Thyroid gland (tissue), 4 donors: ENCODE measurements at regions not wholly inside any gene's neighbourhood (a gene's known extent, or its start where the extent isn't known, plus 50 kb on each side); places are given as distances from the start of the nearest gene placed in this dataset.

Experiments
- DNase-seq, 2 donors: peaks; one replicate each; pipeline ENCODE4 v3.0.0-alpha.2; 2019
- H3K27ac ChIP-seq, 3 donors: fragments of 200-600 bp; sonication (generic); 1 replicate in 2 of 3; 2 replicates in 1 of 3; pipeline ENCODE4 v1.5.1; 2016 to 2019; ENCODE audit warnings: mild to moderate bottlenecking in 1 of 3, moderate library complexity in 1 of 3
- H3K27me3 ChIP-seq: fragments of 200-600 bp; sonication (generic); one replicate; pipeline ENCODE4 v1.5.1; 2019
- H3K36me3 ChIP-seq, 2 donors: fragments of 200-600 bp; sonication (generic); one replicate each; pipeline ENCODE4 v1.5.1; 2016 to 2019
- H3K4me1 ChIP-seq, 2 donors: fragments of 200-600 bp; sonication (generic); one replicate each; pipeline ENCODE4 v1.5.1; 2017 to 2019
- H3K4me3 ChIP-seq, 3 donors: fragments of 200-600 bp; sonication (generic); replicated peaks in 1 of 3; 1 replicate in 2 of 3; 2 replicates in 1 of 3; pipeline ENCODE4 v1.5.1; 2016; ENCODE audit warnings: mild to moderate bottlenecking in 1 of 3
- H3K9me3 ChIP-seq: fragments of 200-600 bp; sonication (generic); one replicate; pipeline ENCODE4 v1.5.1; 2017
- POLR2A ChIP-seq, 2 donors: fragments of 450-650 bp; IDR thresholded peaks; one replicate each; pipeline ENCODE4 v1.6.1; 2017; ENCODE audit warnings: antibody characterized with exemption in 2 of 2, mild to moderate bottlenecking in 2 of 2, moderate library complexity in 1 of 2
- WGBS, 2 donors: methylation state at CpG; one replicate each; pipeline ENCODE4 v1.1.5; 2017; 5-methylcytosine and 5-hydroxymethylcytosine counted together
- intact Hi-C: fragments of 100-400 bp; cut with DNase I; formaldehyde crosslinking; loops from one replicate; pipeline ENCODE4 v1.15.1; 2023
- TF ChIP-seq, protein P1 (sequence below), 6 experiments: fragments of 200-600 bp in 3 of 6; fragments of 450-650 bp in 3 of 6; sonication (generic) in 3 of 6; IDR thresholded peaks; one replicate each; pipeline ENCODE4 v1.5.1; 2016 to 2019; ENCODE audit warnings: antibody characterized with exemption in 6 of 6, mild to moderate bottlenecking in 2 of 6, inconsistent platforms in 1 of 6, moderate library complexity in 1 of 6

DNA sequence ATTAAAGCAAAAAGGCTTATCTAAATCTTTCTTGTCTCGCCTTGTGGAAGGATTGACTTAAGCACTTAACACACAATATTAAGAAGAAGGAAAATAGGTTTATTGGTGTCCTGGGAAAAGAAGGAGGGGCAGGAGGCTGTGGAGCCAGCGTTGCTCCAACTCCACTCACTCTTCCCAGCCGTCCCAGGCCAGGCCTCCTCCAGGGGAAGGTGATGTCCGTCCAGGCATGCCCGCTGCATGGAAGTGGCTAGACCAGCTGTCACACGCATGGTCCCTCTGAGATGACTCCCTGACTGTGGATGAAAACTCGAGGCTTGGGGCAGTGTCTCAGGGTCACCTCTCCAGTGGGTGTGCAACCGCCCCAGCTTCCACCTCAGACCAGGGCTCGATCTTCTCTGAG is 281.1 kb downstream of the GALR1 start:
- intact Hi-C loops, result no loop called here
- WGBS, 2 donors, result 60 to 64% methylated on average over 9 of the region's 9 CpGs
- Histone ChIP-seq H3K36me3 (no peaks in the 10 kb centered on the region), H3K4me1 (no peaks in the 10 kb centered on the region), H3K4me3 (no peak overlapping the region), H3K27me3 (no peaks in the 10 kb centered on the region), H3K9me3 (no peaks in the 10 kb centered on the region), H3K27ac (no peak overlapping the region)
- TF ChIP-seq, protein P1, sequence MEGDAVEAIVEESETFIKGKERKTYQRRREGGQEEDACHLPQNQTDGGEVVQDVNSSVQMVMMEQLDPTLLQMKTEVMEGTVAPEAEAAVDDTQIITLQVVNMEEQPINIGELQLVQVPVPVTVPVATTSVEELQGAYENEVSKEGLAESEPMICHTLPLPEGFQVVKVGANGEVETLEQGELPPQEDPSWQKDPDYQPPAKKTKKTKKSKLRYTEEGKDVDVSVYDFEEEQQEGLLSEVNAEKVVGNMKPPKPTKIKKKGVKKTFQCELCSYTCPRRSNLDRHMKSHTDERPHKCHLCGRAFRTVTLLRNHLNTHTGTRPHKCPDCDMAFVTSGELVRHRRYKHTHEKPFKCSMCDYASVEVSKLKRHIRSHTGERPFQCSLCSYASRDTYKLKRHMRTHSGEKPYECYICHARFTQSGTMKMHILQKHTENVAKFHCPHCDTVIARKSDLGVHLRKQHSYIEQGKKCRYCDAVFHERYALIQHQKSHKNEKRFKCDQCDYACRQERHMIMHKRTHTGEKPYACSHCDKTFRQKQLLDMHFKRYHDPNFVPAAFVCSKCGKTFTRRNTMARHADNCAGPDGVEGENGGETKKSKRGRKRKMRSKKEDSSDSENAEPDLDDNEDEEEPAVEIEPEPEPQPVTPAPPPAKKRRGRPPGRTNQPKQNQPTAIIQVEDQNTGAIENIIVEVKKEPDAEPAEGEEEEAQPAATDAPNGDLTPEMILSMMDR (IDR thresholded peaks at IDR 0.05), result no peak
- TF ChIP-seq POLR2A (IDR thresholded peaks at IDR 0.05), result no peak
- no peak for DNase-seq

DNA sequence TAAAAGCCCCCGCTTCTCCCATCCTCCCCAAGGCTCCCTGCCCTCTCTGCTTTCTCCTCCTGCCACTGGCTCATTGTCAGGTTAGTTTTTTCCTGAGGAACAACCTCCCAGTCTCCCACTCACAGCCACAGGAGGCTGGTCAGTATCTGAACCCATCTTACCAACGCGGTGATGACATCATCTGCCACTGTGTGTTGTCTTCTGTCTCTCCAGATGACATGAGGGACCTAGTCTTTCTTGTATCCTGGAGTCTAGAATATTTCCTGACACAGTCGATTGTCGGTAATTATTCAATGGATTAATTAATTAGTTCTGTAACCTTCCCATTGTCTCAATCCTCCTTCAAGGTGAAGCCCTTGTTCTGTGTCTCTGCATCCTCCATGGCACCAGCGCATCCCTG is 290.2 kb downstream of the GALR1 start:
- Histone ChIP-seq H3K9me3 (no peaks in the 10 kb centered on the region), H3K4me3 (no peak overlapping the region), H3K36me3 (no peaks in the 10 kb centered on the region), H3K4me1 (no peaks in the 10 kb centered on the region), H3K27me3 (no peaks in the 10 kb centered on the region), H3K27ac (no peak overlapping the region)
- intact Hi-C loops, result no loop called here
- 91 to 92% methylated on average over 6 of the region's 6 CpGs for WGBS, 2 donors
- TF ChIP-seq POLR2A (IDR thresholded peaks at IDR 0.05), result no peak
- TF ChIP-seq, protein P1 (IDR thresholded peaks at IDR 0.05), result no peak
- DNase-seq, result no peak

DNA sequence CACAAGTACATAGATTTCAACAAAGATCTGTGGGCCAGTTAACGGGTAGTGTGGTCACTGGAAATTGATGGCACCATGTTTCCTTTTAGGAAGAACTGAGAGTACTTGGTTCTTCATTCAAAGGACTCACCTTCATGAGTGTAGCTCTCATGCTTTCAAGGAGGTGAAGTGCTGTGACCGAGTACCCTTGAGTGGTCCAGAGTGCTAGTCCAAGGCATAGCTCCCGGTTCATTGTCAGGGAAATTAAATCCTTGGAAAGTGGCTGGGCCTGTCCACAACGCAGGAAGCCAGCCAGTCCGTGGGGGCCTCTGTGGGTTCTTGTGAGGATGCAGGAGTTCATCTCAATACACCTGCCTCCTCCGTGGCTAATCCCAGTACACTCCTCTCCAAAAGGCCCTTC is 295.1 kb downstream of the GALR1 start:
- H3K4me1 ChIP-seq, result no peaks in the 10 kb centered on the region
- TF ChIP-seq, protein P1 (IDR thresholded peaks at IDR 0.05), result no peak
- no peak for TF ChIP-seq POLR2A (IDR thresholded peaks at IDR 0.05)
- intact Hi-C loops, result no loop called here

DNA sequence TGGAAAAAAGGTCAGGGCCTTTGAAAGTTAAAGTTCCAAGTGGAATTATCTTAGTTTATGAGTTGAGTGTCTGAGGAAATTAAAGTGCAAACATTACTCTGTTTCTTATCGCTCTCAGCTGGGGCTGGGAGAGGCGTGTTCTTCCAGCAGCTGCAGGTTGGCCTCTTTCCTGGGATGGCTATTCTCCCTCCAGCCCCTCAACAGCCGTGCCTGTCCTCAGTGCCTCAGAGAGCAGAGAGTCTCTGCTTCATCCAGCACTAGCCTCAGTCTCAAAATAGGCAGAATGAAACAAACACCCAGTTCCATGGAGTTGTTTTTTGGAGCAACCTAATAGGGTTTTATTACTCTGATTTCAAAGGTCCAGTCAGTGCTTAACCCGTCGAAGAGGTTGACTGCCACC is 298.1 kb downstream of the GALR1 start:
- no peaks in the 10 kb centered on the region for H3K36me3 ChIP-seq
- H3K4me3 ChIP-seq, result no peak overlapping the region
- H3K27me3 ChIP-seq, result no peaks in the 10 kb centered on the region
- no peak overlapping the region for H3K27ac ChIP-seq
- H3K4me1 ChIP-seq, result no peaks in the 10 kb centered on the region
- 54 to 61% methylated on average over 5 of the region's 5 CpGs for WGBS, 2 donors
- no peak for DNase-seq
- no peak for TF ChIP-seq POLR2A (IDR thresholded peaks at IDR 0.05)
- TF ChIP-seq, protein P1 (IDR thresholded peaks at IDR 0.05), result no peak
- intact Hi-C loops, result no loop called here
- no peaks in the 10 kb centered on the region for H3K9me3 ChIP-seq

More for the DNA sequence above, 295.1 kb downstream of the GALR1 start:
- WGBS, 2 donors, result 24 to 36% methylated on average over 6 of the region's 6 CpGs
- no peaks in the 10 kb centered on the region for H3K9me3 ChIP-seq
- DNase-seq, result no peak
- no peak overlapping the region for H3K4me3 ChIP-seq
- no peaks in the 10 kb centered on the region for H3K36me3 ChIP-seq
- H3K27ac ChIP-seq, result no peak overlapping the region
- no peaks in the 10 kb centered on the region for H3K27me3 ChIP-seq

GRCh38 chr18:77548790-77549420 is 299.3 kb downstream of the GALR1 start:
- Histone ChIP-seq H3K4me3 (no peak overlapping the region), H3K9me3 (no peaks in the 10 kb centered on the region), H3K4me1 (no peaks in the 10 kb centered on the region), H3K27ac (no peak overlapping the region), H3K27me3 (no peaks in the 10 kb centered on the region), H3K36me3 (no peaks in the 10 kb centered on the region)
- WGBS, 2 donors, result 72 to 73% methylated on average over 6 to 8 of the region's 8 CpGs
- no peak for TF ChIP-seq POLR2A (IDR thresholded peaks at IDR 0.05)
- TF ChIP-seq, protein P1 (IDR thresholded peaks at IDR 0.05), result no peak
- no peak for DNase-seq
- intact Hi-C loops, result no loop called here
